ENCODE measurements at regions not wholly inside any gene's neighbourhood (a gene's known extent, or its start where the extent isn't known, plus 50 kb on each side); places are given as distances from the start of the nearest gene placed in this dataset.

DNA sequence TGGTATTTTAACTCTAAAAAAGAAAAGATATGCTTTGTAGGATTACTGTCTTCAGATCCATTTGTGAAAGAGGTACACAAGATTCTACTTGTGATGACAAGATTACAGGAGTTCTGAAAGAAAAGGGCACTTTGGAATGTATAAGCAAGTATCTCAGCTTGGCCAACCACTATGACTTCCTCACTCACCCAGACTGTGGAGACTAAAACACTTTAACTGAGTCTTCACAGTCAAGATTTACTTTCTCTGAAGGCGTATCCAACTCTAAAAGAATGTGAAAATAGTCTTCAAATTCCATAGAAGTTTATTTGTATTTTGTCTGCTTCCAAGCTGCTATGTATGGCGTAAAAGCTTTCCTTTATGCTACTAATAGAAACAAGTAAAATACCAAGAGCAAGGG lies 76.1 kb upstream of the SRRM3 start:
- H3K27me3 ChIP-seq (ENCODE audit: control insufficient read depth, extremely low read depth, insufficient read depth, low read length): no peaks in the 10 kb centered on the region
- H3K9ac ChIP-seq (ENCODE audit: control insufficient read depth, extremely low read depth, insufficient read depth, low read length): no peak overlapping the region
- no peaks in the 10 kb centered on the region for H3K79me2 ChIP-seq (ENCODE audit: control insufficient read depth, insufficient read depth, low read length)
- H4K20me1 ChIP-seq (ENCODE audit: control insufficient read depth, extremely low read depth, insufficient read depth, low read length): no peaks in the 10 kb centered on the region
- no peak for DNase-seq (ENCODE audit: low read depth, low spot score)
- H3K4me2 ChIP-seq (ENCODE audit: control insufficient read depth, extremely low read depth, insufficient read depth, low read depth, low read length): no peak overlapping the region
- no peak for FAIRE-seq
- H3K9me1 ChIP-seq (ENCODE audit: control insufficient read depth, extremely low read depth, insufficient read depth, low read length): no peaks in the 10 kb centered on the region
- no peaks in the 10 kb centered on the region for H3K9me3 ChIP-seq (ENCODE audit: control insufficient read depth, low read depth, low read length)
- H3K4me3 ChIP-seq (ENCODE audit: control insufficient read depth in 2 of 3, extremely low read depth in 1 of 3, insufficient read depth in 2 of 3, low read depth in 1 of 3, low read length in 3 of 3): no peak overlapping the region
- no peaks in the 10 kb centered on the region for H3K4me1 ChIP-seq (ENCODE audit: control insufficient read depth, extremely low read depth, insufficient read depth, low read length)
- dilution Hi-C loops (cut with MboI; ENCODE audit: extremely low pct_ligation_motif_present, low sequenced_read_pairs): no loop called here
- H3K27ac ChIP-seq (ENCODE audit: control insufficient read depth, insufficient read depth, low read length): no peak overlapping the region
- TF ChIP-seq, protein P1, sequence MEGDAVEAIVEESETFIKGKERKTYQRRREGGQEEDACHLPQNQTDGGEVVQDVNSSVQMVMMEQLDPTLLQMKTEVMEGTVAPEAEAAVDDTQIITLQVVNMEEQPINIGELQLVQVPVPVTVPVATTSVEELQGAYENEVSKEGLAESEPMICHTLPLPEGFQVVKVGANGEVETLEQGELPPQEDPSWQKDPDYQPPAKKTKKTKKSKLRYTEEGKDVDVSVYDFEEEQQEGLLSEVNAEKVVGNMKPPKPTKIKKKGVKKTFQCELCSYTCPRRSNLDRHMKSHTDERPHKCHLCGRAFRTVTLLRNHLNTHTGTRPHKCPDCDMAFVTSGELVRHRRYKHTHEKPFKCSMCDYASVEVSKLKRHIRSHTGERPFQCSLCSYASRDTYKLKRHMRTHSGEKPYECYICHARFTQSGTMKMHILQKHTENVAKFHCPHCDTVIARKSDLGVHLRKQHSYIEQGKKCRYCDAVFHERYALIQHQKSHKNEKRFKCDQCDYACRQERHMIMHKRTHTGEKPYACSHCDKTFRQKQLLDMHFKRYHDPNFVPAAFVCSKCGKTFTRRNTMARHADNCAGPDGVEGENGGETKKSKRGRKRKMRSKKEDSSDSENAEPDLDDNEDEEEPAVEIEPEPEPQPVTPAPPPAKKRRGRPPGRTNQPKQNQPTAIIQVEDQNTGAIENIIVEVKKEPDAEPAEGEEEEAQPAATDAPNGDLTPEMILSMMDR (optimal IDR thresholded peaks at IDR 0.05 in 1 of 3, IDR thresholded peaks at IDR 0.05 in 1 of 3, conservative IDR thresholded peaks at IDR 0.05 in 1 of 3; ENCODE audit: extremely low read depth in 1 of 3, insufficient read depth in 2 of 3, low read length in 3 of 3): no peak
- TF ChIP-seq EZH2 (IDR thresholded peaks at IDR 0.05; ENCODE audit: low read length): no peak
- no peak overlapping the region for H2AFZ ChIP-seq (ENCODE audit: control insufficient read depth, low read length)
- no peaks in the 10 kb centered on the region for H3K36me3 ChIP-seq (ENCODE audit: control insufficient read depth in 2 of 2, extremely low read depth in 1 of 2, insufficient read depth in 2 of 2, low read length in 2 of 2)

DNA sequence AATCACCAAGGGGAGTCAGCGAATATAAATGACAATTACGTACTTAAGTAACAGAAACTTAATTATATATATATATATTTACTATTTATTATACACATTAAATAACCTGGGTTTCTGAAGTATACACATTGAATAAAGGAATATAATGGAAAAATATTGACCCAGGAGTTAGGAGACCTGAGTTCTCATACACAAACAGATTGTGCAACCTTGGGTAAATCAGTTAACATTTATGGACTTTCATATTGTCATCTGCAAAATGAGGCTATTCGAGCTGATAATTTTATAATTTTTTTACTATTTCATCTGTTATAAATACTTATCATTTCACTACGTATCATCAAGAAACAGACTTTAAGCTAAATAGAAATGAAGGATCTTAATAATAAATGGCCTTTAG lies 75.1 kb upstream of the SRRM3 start:
- Histone ChIP-seq H3K4me2 (ENCODE audit: control insufficient read depth, extremely low read depth, insufficient read depth, low read depth, low read length) (no peak overlapping the region), H3K27me3 (ENCODE audit: control insufficient read depth, extremely low read depth, insufficient read depth, low read length) (no peaks in the 10 kb centered on the region), H2AFZ (ENCODE audit: control insufficient read depth, low read length) (no peak overlapping the region), H3K4me1 (ENCODE audit: control insufficient read depth, extremely low read depth, insufficient read depth, low read length) (no peaks in the 10 kb centered on the region), H3K4me3 (ENCODE audit: control insufficient read depth in 2 of 3, extremely low read depth in 1 of 3, insufficient read depth in 2 of 3, low read depth in 1 of 3, low read length in 3 of 3) (no peak overlapping the region), H3K9ac (ENCODE audit: control insufficient read depth, extremely low read depth, insufficient read depth, low read length) (no peak overlapping the region), H3K79me2 (ENCODE audit: control insufficient read depth, insufficient read depth, low read length) (no peaks in the 10 kb centered on the region), H3K36me3 (ENCODE audit: control insufficient read depth in 2 of 2, extremely low read depth in 1 of 2, insufficient read depth in 2 of 2, low read length in 2 of 2) (no peaks in the 10 kb centered on the region), H4K20me1 (ENCODE audit: control insufficient read depth, extremely low read depth, insufficient read depth, low read length) (no peaks in the 10 kb centered on the region), H3K27ac (ENCODE audit: control insufficient read depth, insufficient read depth, low read length) (no peak overlapping the region), H3K9me3 (ENCODE audit: control insufficient read depth, low read depth, low read length) (no peaks in the 10 kb centered on the region), H3K9me1 (ENCODE audit: control insufficient read depth, extremely low read depth, insufficient read depth, low read length) (no peaks in the 10 kb centered on the region)
- TF ChIP-seq, protein P1 (optimal IDR thresholded peaks at IDR 0.05 in 1 of 3, IDR thresholded peaks at IDR 0.05 in 1 of 3, conservative IDR thresholded peaks at IDR 0.05 in 1 of 3; ENCODE audit: extremely low read depth in 1 of 3, insufficient read depth in 2 of 3, low read length in 3 of 3): no peak
- no peak for TF ChIP-seq EZH2 (IDR thresholded peaks at IDR 0.05; ENCODE audit: low read length)
- FAIRE-seq: no peak
- dilution Hi-C loops (cut with MboI; ENCODE audit: extremely low pct_ligation_motif_present, low sequenced_read_pairs): no loop called here
- DNase-seq (ENCODE audit: low read depth, low spot score): no peak
